ENCODE measurements at regions not wholly inside any gene's neighbourhood (a gene's known extent, or its start where the extent isn't known, plus 50 kb on each side); places are given as distances from the start of the nearest gene placed in this dataset.

GRCh38 chr5:68730220-68730978, 363.4 kb upstream of the SLC30A5 start (continued):
- TF ChIP-seq, protein P1, sequence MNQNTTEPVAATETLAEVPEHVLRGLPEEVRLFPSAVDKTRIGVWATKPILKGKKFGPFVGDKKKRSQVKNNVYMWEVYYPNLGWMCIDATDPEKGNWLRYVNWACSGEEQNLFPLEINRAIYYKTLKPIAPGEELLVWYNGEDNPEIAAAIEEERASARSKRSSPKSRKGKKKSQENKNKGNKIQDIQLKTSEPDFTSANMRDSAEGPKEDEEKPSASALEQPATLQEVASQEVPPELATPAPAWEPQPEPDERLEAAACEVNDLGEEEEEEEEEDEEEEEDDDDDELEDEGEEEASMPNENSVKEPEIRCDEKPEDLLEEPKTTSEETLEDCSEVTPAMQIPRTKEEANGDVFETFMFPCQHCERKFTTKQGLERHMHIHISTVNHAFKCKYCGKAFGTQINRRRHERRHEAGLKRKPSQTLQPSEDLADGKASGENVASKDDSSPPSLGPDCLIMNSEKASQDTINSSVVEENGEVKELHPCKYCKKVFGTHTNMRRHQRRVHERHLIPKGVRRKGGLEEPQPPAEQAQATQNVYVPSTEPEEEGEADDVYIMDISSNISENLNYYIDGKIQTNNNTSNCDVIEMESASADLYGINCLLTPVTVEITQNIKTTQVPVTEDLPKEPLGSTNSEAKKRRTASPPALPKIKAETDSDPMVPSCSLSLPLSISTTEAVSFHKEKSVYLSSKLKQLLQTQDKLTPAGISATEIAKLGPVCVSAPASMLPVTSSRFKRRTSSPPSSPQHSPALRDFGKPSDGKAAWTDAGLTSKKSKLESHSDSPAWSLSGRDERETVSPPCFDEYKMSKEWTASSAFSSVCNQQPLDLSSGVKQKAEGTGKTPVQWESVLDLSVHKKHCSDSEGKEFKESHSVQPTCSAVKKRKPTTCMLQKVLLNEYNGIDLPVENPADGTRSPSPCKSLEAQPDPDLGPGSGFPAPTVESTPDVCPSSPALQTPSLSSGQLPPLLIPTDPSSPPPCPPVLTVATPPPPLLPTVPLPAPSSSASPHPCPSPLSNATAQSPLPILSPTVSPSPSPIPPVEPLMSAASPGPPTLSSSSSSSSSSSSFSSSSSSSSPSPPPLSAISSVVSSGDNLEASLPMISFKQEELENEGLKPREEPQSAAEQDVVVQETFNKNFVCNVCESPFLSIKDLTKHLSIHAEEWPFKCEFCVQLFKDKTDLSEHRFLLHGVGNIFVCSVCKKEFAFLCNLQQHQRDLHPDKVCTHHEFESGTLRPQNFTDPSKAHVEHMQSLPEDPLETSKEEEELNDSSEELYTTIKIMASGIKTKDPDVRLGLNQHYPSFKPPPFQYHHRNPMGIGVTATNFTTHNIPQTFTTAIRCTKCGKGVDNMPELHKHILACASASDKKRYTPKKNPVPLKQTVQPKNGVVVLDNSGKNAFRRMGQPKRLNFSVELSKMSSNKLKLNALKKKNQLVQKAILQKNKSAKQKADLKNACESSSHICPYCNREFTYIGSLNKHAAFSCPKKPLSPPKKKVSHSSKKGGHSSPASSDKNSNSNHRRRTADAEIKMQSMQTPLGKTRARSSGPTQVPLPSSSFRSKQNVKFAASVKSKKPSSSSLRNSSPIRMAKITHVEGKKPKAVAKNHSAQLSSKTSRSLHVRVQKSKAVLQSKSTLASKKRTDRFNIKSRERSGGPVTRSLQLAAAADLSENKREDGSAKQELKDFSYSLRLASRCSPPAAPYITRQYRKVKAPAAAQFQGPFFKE (tag by site-specific recombination; IDR thresholded peaks at IDR 0.05; ENCODE audit: borderline replicate concordance) = no peak
- TF ChIP-seq, protein P2, sequence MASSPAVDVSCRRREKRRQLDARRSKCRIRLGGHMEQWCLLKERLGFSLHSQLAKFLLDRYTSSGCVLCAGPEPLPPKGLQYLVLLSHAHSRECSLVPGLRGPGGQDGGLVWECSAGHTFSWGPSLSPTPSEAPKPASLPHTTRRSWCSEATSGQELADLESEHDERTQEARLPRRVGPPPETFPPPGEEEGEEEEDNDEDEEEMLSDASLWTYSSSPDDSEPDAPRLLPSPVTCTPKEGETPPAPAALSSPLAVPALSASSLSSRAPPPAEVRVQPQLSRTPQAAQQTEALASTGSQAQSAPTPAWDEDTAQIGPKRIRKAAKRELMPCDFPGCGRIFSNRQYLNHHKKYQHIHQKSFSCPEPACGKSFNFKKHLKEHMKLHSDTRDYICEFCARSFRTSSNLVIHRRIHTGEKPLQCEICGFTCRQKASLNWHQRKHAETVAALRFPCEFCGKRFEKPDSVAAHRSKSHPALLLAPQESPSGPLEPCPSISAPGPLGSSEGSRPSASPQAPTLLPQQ (tag by site-specific recombination; IDR thresholded peaks at IDR 0.05) = no peak
- TF ChIP-seq ZNF223 (tag by site-specific recombination; IDR thresholded peaks at IDR 0.05) (peak; percentile 93), ZNF335 (tag by site-specific recombination; conservative IDR thresholded peaks at IDR 0.05) (peak; percentile 58), ZBTB49 (tag by site-specific recombination; IDR thresholded peaks at IDR 0.05; ENCODE audit: low read depth) (no peak), ZNF548 (tag by site-specific recombination; IDR thresholded peaks at IDR 0.05) (no peak), ZNF366 (tag by site-specific recombination; conservative IDR thresholded peaks at IDR 0.05) (peak; percentile 53; the same call in 1 of the 2 replicates)

GRCh38 chr5:68730979-68731654, 362.7 kb upstream of the SLC30A5 start:
- ChIA-PET CTCF (interaction anchor here (0.6 kb wide), 1 partner anchor 177 kb away, joined by 4 read pairs; no protein-coding TSS in a partner anchor), POLR2A (no interaction called here)
- TF ChIP-seq ZNF843 (tag by site-specific recombination; IDR thresholded peaks at IDR 0.05) (no peak), ZNF221 (tag by site-specific recombination; IDR thresholded peaks at IDR 0.05; ENCODE audit: borderline replicate concordance) (no peak), ZNF132 (tag by site-specific recombination; IDR thresholded peaks at IDR 0.05; ENCODE audit: borderline replicate concordance) (no peak), TCF7L2 (IDR thresholded peaks at IDR 0.05; ENCODE audit: borderline replicate concordance, low read depth, low read length) (no peak), ZBTB17 (tag by site-specific recombination; IDR thresholded peaks at IDR 0.05) (peak; percentile 4; the same call in 1 of the 2 replicates), ZNF2 (tag by site-specific recombination; IDR thresholded peaks at IDR 0.05) (0 out of 2 replicates have a peak, but pooled peaks have one; percentile 32), ZNF138 (tag by site-specific recombination; IDR thresholded peaks at IDR 0.05; ENCODE audit: borderline replicate concordance) (no peak), ATF2 (tag by site-specific recombination; IDR thresholded peaks at IDR 0.05; ENCODE audit: low read depth) (no peak), ZNF324 (tag by site-specific recombination; IDR thresholded peaks at IDR 0.05) (no peak)
- TF ChIP-seq, protein P3, sequence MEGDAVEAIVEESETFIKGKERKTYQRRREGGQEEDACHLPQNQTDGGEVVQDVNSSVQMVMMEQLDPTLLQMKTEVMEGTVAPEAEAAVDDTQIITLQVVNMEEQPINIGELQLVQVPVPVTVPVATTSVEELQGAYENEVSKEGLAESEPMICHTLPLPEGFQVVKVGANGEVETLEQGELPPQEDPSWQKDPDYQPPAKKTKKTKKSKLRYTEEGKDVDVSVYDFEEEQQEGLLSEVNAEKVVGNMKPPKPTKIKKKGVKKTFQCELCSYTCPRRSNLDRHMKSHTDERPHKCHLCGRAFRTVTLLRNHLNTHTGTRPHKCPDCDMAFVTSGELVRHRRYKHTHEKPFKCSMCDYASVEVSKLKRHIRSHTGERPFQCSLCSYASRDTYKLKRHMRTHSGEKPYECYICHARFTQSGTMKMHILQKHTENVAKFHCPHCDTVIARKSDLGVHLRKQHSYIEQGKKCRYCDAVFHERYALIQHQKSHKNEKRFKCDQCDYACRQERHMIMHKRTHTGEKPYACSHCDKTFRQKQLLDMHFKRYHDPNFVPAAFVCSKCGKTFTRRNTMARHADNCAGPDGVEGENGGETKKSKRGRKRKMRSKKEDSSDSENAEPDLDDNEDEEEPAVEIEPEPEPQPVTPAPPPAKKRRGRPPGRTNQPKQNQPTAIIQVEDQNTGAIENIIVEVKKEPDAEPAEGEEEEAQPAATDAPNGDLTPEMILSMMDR (tag by site-specific recombination; IDR thresholded peaks at IDR 0.05) = no peak
- TF ChIP-seq, protein P4, sequence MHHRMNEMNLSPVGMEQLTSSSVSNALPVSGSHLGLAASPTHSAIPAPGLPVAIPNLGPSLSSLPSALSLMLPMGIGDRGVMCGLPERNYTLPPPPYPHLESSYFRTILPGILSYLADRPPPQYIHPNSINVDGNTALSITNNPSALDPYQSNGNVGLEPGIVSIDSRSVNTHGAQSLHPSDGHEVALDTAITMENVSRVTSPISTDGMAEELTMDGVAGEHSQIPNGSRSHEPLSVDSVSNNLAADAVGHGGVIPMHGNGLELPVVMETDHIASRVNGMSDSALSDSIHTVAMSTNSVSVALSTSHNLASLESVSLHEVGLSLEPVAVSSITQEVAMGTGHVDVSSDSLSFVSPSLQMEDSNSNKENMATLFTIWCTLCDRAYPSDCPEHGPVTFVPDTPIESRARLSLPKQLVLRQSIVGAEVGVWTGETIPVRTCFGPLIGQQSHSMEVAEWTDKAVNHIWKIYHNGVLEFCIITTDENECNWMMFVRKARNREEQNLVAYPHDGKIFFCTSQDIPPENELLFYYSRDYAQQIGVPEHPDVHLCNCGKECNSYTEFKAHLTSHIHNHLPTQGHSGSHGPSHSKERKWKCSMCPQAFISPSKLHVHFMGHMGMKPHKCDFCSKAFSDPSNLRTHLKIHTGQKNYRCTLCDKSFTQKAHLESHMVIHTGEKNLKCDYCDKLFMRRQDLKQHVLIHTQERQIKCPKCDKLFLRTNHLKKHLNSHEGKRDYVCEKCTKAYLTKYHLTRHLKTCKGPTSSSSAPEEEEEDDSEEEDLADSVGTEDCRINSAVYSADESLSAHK (tag by site-specific recombination; IDR thresholded peaks at IDR 0.05) = no peak

More at GRCh38 chr5:68730979-68731654, 362.7 kb upstream of the SLC30A5 start:
- no peaks in the 10 kb centered on the region for H3K36me3 ChIP-seq (ENCODE audit: control insufficient read depth in 2 of 2, insufficient read depth in 1 of 2, low read length in 2 of 2)
- 0 out of 2 replicates have a peak overlapping the region, but pooled peaks have one; percentile 24 for H3K27ac ChIP-seq (ENCODE audit: extremely low read depth, low read depth, low read length)
- peaks cover 16% of the 10 kb centered on the region for H3K4me1 ChIP-seq (ENCODE audit: control insufficient read depth, insufficient read depth, low read length)
- H3K9me3 ChIP-seq (ENCODE audit: control insufficient read depth, insufficient read depth, low read depth, low read length) = no peaks in the 10 kb centered on the region
- H3K4me3 ChIP-seq (ENCODE audit: low read depth, low read length) = no peak overlapping the region
